ENCODE measurements at regions not wholly inside any gene's neighbourhood (a gene's known extent, or its start where the extent isn't known, plus 50 kb on each side); places are given as distances from the start of the nearest gene placed in this dataset.

DNA sequence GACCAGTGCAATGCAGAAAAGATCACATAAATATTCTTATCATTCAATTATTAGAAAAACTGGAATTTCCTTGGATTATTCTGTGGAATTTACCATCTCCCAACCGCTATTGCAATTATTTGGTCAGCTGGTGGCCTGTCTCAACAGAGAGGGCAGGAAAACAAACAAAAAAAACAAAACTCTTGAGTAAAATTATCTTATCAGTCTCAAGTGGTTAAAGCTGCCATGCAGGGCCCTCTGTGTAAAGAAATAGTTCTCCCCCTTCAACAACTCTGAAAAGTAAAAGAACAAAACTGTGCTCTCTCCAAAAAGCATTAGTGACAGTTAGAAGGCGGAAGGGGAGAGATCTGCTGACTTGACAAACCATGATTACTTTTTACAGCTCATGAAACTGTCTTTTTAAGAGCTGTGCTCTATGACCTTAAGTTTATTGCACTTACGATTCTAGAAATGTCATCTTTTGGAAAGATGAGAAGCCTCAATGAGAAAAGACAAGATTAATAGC is 152.3 kb downstream of the DLEU7 start:
- in situ Hi-C loops (cut with HindIII; ENCODE audit: low sequenced_read_pairs), result no loop called here
- no peak overlapping the region for H3K4me3 ChIP-seq (ENCODE audit: low read depth, low read length)
- TF ChIP-seq CTCF (IDR thresholded peaks at IDR 0.05; ENCODE audit: low read depth, low read length), result no peak
- DNase-seq (ENCODE audit: low read depth, low spot score), result no peak

- H3K4me3 ChIP-seq (ENCODE audit: low read depth, low read length), result no peak overlapping the region
- in situ Hi-C loops (cut with HindIII; ENCODE audit: low sequenced_read_pairs), result no loop called here
- no peak for DNase-seq (ENCODE audit: low read depth, low spot score)
- TF ChIP-seq CTCF (IDR thresholded peaks at IDR 0.05; ENCODE audit: low read depth, low read length), result no peak
Measured at GRCh38 chr13:50691681-50692263, 151.7 kb downstream of the DLEU7 start.

DNA sequence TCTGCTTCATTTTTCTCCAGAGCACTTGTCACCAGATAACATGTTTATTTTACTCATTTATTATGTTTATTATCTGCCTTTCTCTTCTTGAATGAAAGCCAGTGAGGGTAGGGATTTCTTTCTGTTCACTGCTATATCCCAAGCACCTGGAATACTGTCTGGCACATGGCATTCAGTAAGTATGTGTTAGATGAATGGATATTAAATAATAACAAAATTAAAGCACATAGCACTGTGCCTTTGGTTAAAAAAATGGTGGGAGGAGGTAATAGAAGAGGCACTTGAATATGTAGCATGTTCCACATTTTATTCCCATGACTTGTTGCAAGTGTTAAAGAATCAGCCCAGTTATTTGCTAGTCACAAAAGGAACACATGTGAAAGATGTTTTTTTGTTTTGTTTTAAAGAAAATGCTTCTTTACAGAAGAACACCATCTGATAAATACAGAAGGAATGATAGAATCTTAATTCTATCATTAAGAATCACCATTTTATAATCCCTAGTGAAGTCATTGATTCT is 151.0 kb downstream of the DLEU7 start:
- no peak for DNase-seq (ENCODE audit: low read depth, low spot score)
- H3K4me3 ChIP-seq (ENCODE audit: low read depth, low read length), result no peak overlapping the region
- TF ChIP-seq CTCF (IDR thresholded peaks at IDR 0.05; ENCODE audit: low read depth, low read length), result no peak
- in situ Hi-C loops (cut with HindIII; ENCODE audit: low sequenced_read_pairs), result no loop called here

DNA sequence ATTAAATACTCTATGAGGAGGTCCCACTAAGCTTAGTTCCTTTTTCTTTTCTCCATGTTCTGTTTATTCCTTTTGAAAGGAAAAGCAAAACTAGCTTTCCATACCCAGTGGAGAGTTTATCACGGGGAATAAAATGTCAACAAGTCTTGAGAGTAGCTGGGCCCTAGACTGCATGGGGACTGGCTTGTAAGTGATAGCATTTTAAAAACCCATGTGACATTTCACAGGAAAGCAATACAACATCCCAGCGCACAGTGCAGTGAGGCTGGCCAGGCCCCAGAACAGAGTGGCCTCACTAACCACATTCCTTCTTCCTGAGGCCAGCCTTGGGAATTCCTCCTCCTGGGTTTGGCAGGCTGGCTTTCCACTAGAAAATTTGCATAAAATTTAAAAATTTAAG is 149.8 kb downstream of the DLEU7 start:
- no peak for TF ChIP-seq CTCF (IDR thresholded peaks at IDR 0.05; ENCODE audit: low read depth, low read length)
- H3K4me3 ChIP-seq (ENCODE audit: low read depth, low read length), result no peak overlapping the region
- in situ Hi-C loops (cut with HindIII; ENCODE audit: low sequenced_read_pairs), result no loop called here
- DNase-seq (ENCODE audit: low read depth, low spot score), result peak; percentile 58

DNA sequence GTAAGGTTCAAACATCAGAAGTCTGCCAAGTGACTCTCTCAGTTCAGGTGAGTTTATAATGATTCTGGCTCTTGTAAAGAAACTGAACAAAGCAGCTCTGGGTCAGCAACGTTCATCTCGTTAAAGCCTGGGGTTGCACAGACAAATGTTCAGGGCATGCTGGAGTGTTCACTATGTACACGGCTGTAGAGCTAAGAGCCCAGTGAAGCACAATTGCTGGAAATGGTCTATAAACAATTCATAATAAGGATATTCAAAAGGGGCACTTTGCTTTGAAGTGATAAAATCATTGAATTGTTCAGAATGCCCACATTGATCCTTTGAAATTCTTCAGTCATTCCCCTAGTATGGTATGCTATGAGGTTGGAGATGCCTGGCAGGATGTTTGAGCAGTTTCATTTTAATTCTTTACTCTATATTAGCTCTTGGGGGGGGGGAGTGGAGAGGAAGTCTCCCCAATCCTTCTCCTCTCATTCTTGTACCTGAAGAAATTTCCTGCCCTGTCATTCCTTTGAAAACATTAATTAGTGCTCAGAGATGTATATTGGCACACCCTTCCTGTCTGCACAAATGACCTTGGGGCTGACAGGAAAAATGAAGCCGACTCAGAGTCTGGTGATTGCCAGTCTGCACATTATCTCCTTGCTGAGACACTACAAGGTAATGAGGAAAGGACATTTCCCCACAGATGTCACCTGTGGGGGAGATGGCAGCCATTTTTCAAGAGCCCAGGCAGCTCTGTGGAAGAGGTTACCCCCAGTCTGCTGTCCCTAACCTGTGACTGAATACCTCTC is 145.5 kb downstream of the DLEU7 start:
- in situ Hi-C loops (cut with HindIII; ENCODE audit: low sequenced_read_pairs), result no loop called here
- no peak overlapping the region for H3K4me3 ChIP-seq (ENCODE audit: low read depth, low read length)
- DNase-seq (ENCODE audit: low read depth, low spot score), result no peak
- no peak for TF ChIP-seq CTCF (IDR thresholded peaks at IDR 0.05; ENCODE audit: low read depth, low read length)

DNA sequence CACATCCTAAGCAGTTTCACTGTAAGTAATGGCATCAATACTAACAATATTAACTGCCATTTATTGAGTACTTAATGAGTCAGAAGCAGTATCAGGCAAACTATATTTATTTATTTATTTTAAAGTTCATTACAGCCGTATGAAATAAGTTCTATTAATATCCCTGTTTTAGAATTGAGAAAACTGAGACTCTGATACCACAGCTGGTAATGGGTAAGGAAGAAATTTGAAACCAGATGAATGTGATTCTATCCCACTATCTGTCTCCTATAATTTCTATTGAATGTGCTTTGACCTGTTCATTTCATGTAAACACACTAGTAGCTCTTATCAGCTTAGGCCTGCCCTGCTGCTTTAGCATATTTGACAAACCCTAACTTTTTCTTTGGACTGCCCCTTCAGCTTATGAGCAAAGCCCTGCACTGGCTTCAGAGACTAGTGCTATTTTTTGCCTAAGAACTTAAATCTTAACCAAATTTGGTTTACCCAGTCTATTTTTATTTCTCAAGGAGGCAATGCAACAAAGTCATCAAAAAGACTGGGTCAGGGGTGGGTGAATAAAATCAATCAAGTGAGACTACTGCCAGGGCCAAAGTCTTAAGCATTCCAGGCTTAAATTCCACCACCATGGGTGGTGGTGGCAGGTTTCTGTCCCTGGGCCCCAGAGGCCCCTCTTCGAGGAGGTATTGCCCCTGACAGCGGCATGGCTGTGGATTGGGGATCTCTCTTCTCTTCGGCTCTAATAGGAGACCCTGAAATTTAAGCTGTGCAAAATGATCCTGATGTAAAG is 143.4 kb downstream of the DLEU7 start:
- in situ Hi-C loops (cut with HindIII; ENCODE audit: low sequenced_read_pairs), result no loop called here
- no peak overlapping the region for H3K4me3 ChIP-seq (ENCODE audit: low read depth, low read length)
- no peak for TF ChIP-seq CTCF (IDR thresholded peaks at IDR 0.05; ENCODE audit: low read depth, low read length)
- no peak for DNase-seq (ENCODE audit: low read depth, low spot score)

Measured in astrocyte of the spinal cord (primary cell).